Endothelial cell of umbilical vein (primary cell): ENCODE measurements at regions not wholly inside any gene's neighbourhood (a gene's known extent, or its start where the extent isn't known, plus 50 kb on each side); places are given as distances from the start of the nearest gene placed in this dataset.

Source experiments
- BruUV-seq: library from RNA; stranded (reverse); fragments of 400-500 nt; replicated peaks from 2 replicates; lab custom pipeline; 2021; lab: Mats Ljungman, UMichigan
- CTCF ChIA-PET: fragments of 300-600, 350-600 bp; sonication (Branson Sonifier 250); formaldehyde crosslinking; loops from one replicate; lab custom pipeline; 2021; ENCODE audit warnings: antibody characterized with exemption, inconsistent platforms; lab: Charles Lee
- POLR2A ChIA-PET: fragments of 300-600, 350-600 bp; sonication (Branson Sonifier 250); formaldehyde crosslinking; loops from one replicate; lab custom pipeline; 2021; ENCODE audit warnings: antibody characterized with exemption, inconsistent platforms; lab: Charles Lee
- DNase-seq: peaks from one replicate; pipeline ENCODE4 v3.0.0-alpha.2; 2011; ENCODE audit warnings: low read depth, low spot score
- FAIRE-seq: peaks from 2 replicates; lab custom pipeline; 2011; peaks lifted over from hg19 to GRCh38; lab: Jason Lieb, UNC
- H2AFZ ChIP-seq: 2 replicates; pipeline ENCODE4 v1.6.0; 2012; ENCODE audit warnings: low read depth, low read length, control low read depth, inconsistent platforms
- H3K27ac ChIP-seq: 2 replicates; pipeline ENCODE4 v1.5.1; 2011; ENCODE audit warnings: low read depth, mild to moderate bottlenecking, control low read depth, low read length, moderate library complexity; ENCODE audit not compliant: insufficient read depth
- H3K27me3 ChIP-seq, 2 experiments: 2 replicates each; pipeline versions ENCODE4 v1.6.0 to v1.6.1; 2011; ENCODE audit warnings: low read length in 2 of 2, mixed read lengths in 1 of 2; ENCODE audit not compliant: control insufficient read depth in 2 of 2, insufficient read depth in 2 of 2
- H3K36me3 ChIP-seq, 2 experiments: 2 replicates in 1 of 2; 3 replicates in 1 of 2; pipeline ENCODE4 v1.5.1; 2011; ENCODE audit warnings: low read length in 2 of 2, mild to moderate bottlenecking in 1 of 2, moderate library complexity in 1 of 2; ENCODE audit not compliant: control insufficient read depth in 2 of 2, insufficient read depth in 2 of 2; ENCODE audit errors: extremely low read depth in 1 of 2
- H3K4me1 ChIP-seq: 3 replicates; pipeline ENCODE4 v1.5.1; 2011; ENCODE audit warnings: mild to moderate bottlenecking, low read length; ENCODE audit not compliant: control insufficient read depth, insufficient read depth; ENCODE audit errors: extremely low read depth
- H3K4me2 ChIP-seq: 2 replicates; pipeline ENCODE4 v1.6.1; 2011; ENCODE audit warnings: low read length, control low read depth, mixed read lengths; ENCODE audit not compliant: insufficient read depth
- H3K4me3 ChIP-seq, 3 experiments: fragments of 200-600 bp in 1 of 3; sonication (generic), shearing (Covaris generic) in 1 of 3; replicated peaks in 1 of 3; 2 replicates each; pipeline ENCODE4 v1.5.1; 2011 to 2016; ENCODE audit warnings: control low read depth in 3 of 3, low read length in 3 of 3, mild to moderate bottlenecking in 2 of 3, inconsistent platforms in 1 of 3, low read depth in 1 of 3, moderate library complexity in 1 of 3; ENCODE audit not compliant: insufficient read depth in 1 of 3
- H3K79me2 ChIP-seq: 2 replicates; pipeline ENCODE4 v1.6.0; 2012; ENCODE audit warnings: low read length, inconsistent platforms; ENCODE audit not compliant: control insufficient read depth, insufficient read depth
- H3K9ac ChIP-seq: replicated peaks from 2 replicates; pipeline ENCODE3; 2011; ENCODE audit warnings: low read length, control low read depth; ENCODE audit not compliant: insufficient read depth; ENCODE audit errors: extremely low read depth
- H3K9me1 ChIP-seq: replicated peaks from 3 replicates; pipeline ENCODE4 v1.6.0; 2011; ENCODE audit warnings: mild to moderate bottlenecking, low read length; ENCODE audit not compliant: control insufficient read depth, insufficient read depth; ENCODE audit errors: extremely low read depth
- H3K9me3 ChIP-seq: replicated peaks from 2 replicates; pipeline ENCODE4 v1.5.1; 2012; ENCODE audit warnings: low read length, inconsistent platforms; ENCODE audit not compliant: control insufficient read depth, insufficient read depth
- H4K20me1 ChIP-seq: replicated peaks from 2 replicates; pipeline ENCODE3; 2011; ENCODE audit warnings: mild to moderate bottlenecking, low read length; ENCODE audit not compliant: control insufficient read depth, insufficient read depth; ENCODE audit errors: extremely low read depth
- CTCF ChIP-seq, 2 donors: IDR thresholded peaks; 1 replicate in 1 of 2; 2 replicates in 1 of 2; pipeline ENCODE4 v1.5.1; 2011; ENCODE audit warnings: low read length in 2 of 2, mild to moderate bottlenecking in 2 of 2, moderate library complexity in 2 of 2, control low read depth in 1 of 2, inconsistent platforms in 1 of 2, low read depth in 1 of 2; ENCODE audit not compliant: insufficient read depth in 1 of 2; ENCODE audit errors: extremely low read depth in 1 of 2
- EZH2 ChIP-seq: IDR thresholded peaks from 2 replicates; pipeline ENCODE4 v1.6.1; 2012; ENCODE audit warnings: borderline replicate concordance, low read depth, mild to moderate bottlenecking, moderate library complexity, low read length, inconsistent platforms; ENCODE audit not compliant: severe bottlenecking
- JUN ChIP-seq: IDR thresholded peaks from 2 replicates; pipeline ENCODE4 v1.6.1; 2011; ENCODE audit warnings: borderline replicate concordance, low read depth; ENCODE audit not compliant: insufficient read length, insufficient read depth
- MAX ChIP-seq: IDR thresholded peaks from 2 replicates; pipeline ENCODE4 v1.6.1; 2011; ENCODE audit not compliant: insufficient read depth, insufficient read length
- MYC ChIP-seq: IDR thresholded peaks from one replicate; pipeline ENCODE4 v1.6.1; 2011; ENCODE audit warnings: mild to moderate bottlenecking, low read depth, low read length
- dilution Hi-C: fragments of 300-500 bp; cut with MboI; formaldehyde crosslinking; loops from one replicate; pipeline ENCODE4 v1.15.0; 2019; ENCODE audit warnings: low sequenced_read_pairs; ENCODE audit not compliant: extremely low pct_ligation_motif_present
- intact Hi-C: fragments of 100-400 bp; cut with micrococcal nuclease; formaldehyde crosslinking; loops from one replicate; pipeline ENCODE4 v1.10.0; 2022

GRCh38 chr12:60138526-60138925 lies 542.7 kb downstream of the SLC16A7 start:
- intact Hi-C loops: no loop called here
- FAIRE-seq (no peak), DNase-seq (no peak)
- H3K4me1 ChIP-seq: no peaks in the 10 kb centered on the region
- no peaks in the 10 kb centered on the region for H3K36me3 ChIP-seq
- BruUV-seq: no TSS peak
- no peak overlapping the region for H3K4me3 ChIP-seq
- POLR2A ChIA-PET: interaction anchor here (0.7 kb wide), 1 partner anchor 66 kb away, joined by 3 read pairs; no protein-coding TSS in a partner anchor
- no peak overlapping the region for H3K4me2 ChIP-seq
- no peak overlapping the region for H2AFZ ChIP-seq
- no peaks in the 10 kb centered on the region for H3K79me2 ChIP-seq
- H3K9me1 ChIP-seq: no peaks in the 10 kb centered on the region
- H3K9me3 ChIP-seq: no peaks in the 10 kb centered on the region
- dilution Hi-C loops: no loop called here
- H3K9ac ChIP-seq: no peak overlapping the region
- no peaks in the 10 kb centered on the region for H4K20me1 ChIP-seq
- no peak for TF ChIP-seq EZH2
- no peak for TF ChIP-seq MYC
- TF ChIP-seq JUN: no peak
- no peak for TF ChIP-seq CTCF (IDR thresholded peaks at IDR 0.05; ENCODE audit: extremely low read depth in 1 of 2, insufficient read depth in 1 of 2, low read depth in 1 of 2, low read length in 2 of 2)
- H3K27ac ChIP-seq: no peak overlapping the region
- no peaks in the 10 kb centered on the region for H3K27me3 ChIP-seq
- CTCF ChIA-PET: no interaction called here

- BruUV-seq: no TSS peak
- ChIA-PET CTCF (no interaction called here), POLR2A (no interaction called here)
- H2AFZ ChIP-seq: no peak overlapping the region
- H3K27ac ChIP-seq: no peak overlapping the region
- no peaks in the 10 kb centered on the region for H3K36me3 ChIP-seq
- no peaks in the 10 kb centered on the region for H3K9me3 ChIP-seq
- DNase-seq: peak; percentile 88
- no peaks in the 10 kb centered on the region for H3K27me3 ChIP-seq
- H3K4me3 ChIP-seq: no peak overlapping the region
- no peaks in the 10 kb centered on the region for H3K79me2 ChIP-seq
- no peaks in the 10 kb centered on the region for H4K20me1 ChIP-seq
- no peaks in the 10 kb centered on the region for H3K9me1 ChIP-seq
- no peak overlapping the region for H3K9ac ChIP-seq
- TF ChIP-seq MYC (no peak), EZH2 (no peak), MAX (no peak)
- intact Hi-C loops: loop anchor here (10.0 kb wide), 1 partner anchor 300 kb away; no protein-coding TSS in a partner anchor
- FAIRE-seq: no peak
- H3K4me1 ChIP-seq: peaks cover 16% of the 10 kb centered on the region
- H3K4me2 ChIP-seq: no peak overlapping the region
- dilution Hi-C loops: no loop called here
These were observed 548.6 kb downstream of the SLC16A7 start for GRCh38 chr12:60144395-60144794.
